ENCODE measurements at regions not wholly inside any gene's neighbourhood (a gene's known extent, or its start where the extent isn't known, plus 50 kb on each side); places are given as distances from the start of the nearest gene placed in this dataset.

- no peak overlapping the region for H3K4me3 ChIP-seq (ENCODE audit: low read length)
- H3K4me1 ChIP-seq (ENCODE audit: low read length): no peaks in the 10 kb centered on the region
- H3F3A ChIP-seq (ENCODE audit: insufficient read depth, low read length): no peaks in the 10 kb centered on the region
- TF ChIP-seq EZH2phosphoT487 (IDR thresholded peaks at IDR 0.05; ENCODE audit: low read length): no peak
- TF ChIP-seq EZH2 (optimal IDR thresholded peaks at IDR 0.05; ENCODE audit: low read depth, low read length): no peak
- TF ChIP-seq CTCF (IDR thresholded peaks at IDR 0.05; ENCODE audit: low read length): no peak
- no peak overlapping the region for H3K27ac ChIP-seq (ENCODE audit: low read length)
- H3K36me3 ChIP-seq (replicated peaks; ENCODE audit: insufficient read depth, low read length): no peaks in the 10 kb centered on the region
- no peak overlapping the region for H3K4me2 ChIP-seq (ENCODE audit: low read depth, low read length)
- H3K9me2 ChIP-seq (replicated peaks; ENCODE audit: insufficient read depth, low read length): no peaks in the 10 kb centered on the region
- H3K27me3 ChIP-seq (replicated peaks; ENCODE audit: insufficient read depth, low read length): no peaks in the 10 kb centered on the region
- no peaks in the 10 kb centered on the region for H3K9me3 ChIP-seq (replicated peaks; ENCODE audit: insufficient read depth, low read length)
- no peaks in the 10 kb centered on the region for H4K20me1 ChIP-seq (ENCODE audit: insufficient read depth, low read length)
- H3K79me2 ChIP-seq (ENCODE audit: low read length): no peaks in the 10 kb centered on the region
- no peak overlapping the region for H2AFZ ChIP-seq (ENCODE audit: low read length)
- no peak for DNase-seq
- no peak overlapping the region for H3K9ac ChIP-seq (ENCODE audit: low read length)
Observed at GRCh38 chr18:70991577-70991976, 702.7 kb downstream of the SOCS6 start.

- no peak for DNase-seq
- H3K4me3 ChIP-seq (ENCODE audit: low read length): no peak overlapping the region
- no peaks in the 10 kb centered on the region for H3K36me3 ChIP-seq (replicated peaks; ENCODE audit: insufficient read depth, low read length)
Observed at GRCh38 chr18:70985948-70986347, 697.1 kb downstream of the SOCS6 start.

GRCh38 chr18:70982292-70982691, 693.4 kb downstream of the SOCS6 start:
- no peak for DNase-seq
- no peak overlapping the region for H3K4me3 ChIP-seq (ENCODE audit: low read length)
- H3K4me2 ChIP-seq (ENCODE audit: low read depth, low read length): no peak overlapping the region
- TF ChIP-seq EZH2phosphoT487 (IDR thresholded peaks at IDR 0.05; ENCODE audit: low read length): no peak
- TF ChIP-seq CTCF (IDR thresholded peaks at IDR 0.05; ENCODE audit: low read length): no peak
- TF ChIP-seq EZH2 (optimal IDR thresholded peaks at IDR 0.05; ENCODE audit: low read depth, low read length): no peak
- no peaks in the 10 kb centered on the region for H3K79me2 ChIP-seq (ENCODE audit: low read length)
- H3K9me2 ChIP-seq (replicated peaks; ENCODE audit: insufficient read depth, low read length): no peaks in the 10 kb centered on the region
- H2AFZ ChIP-seq (ENCODE audit: low read length): no peak overlapping the region
- H3K36me3 ChIP-seq (replicated peaks; ENCODE audit: insufficient read depth, low read length): no peaks in the 10 kb centered on the region
- no peaks in the 10 kb centered on the region for H3K4me1 ChIP-seq (ENCODE audit: low read length)
- no peaks in the 10 kb centered on the region for H3F3A ChIP-seq (ENCODE audit: insufficient read depth, low read length)
- H4K20me1 ChIP-seq (ENCODE audit: insufficient read depth, low read length): no peaks in the 10 kb centered on the region
- no peak overlapping the region for H3K27ac ChIP-seq (ENCODE audit: low read length)
- no peak overlapping the region for H3K9ac ChIP-seq (ENCODE audit: low read length)
- H3K9me3 ChIP-seq (replicated peaks; ENCODE audit: insufficient read depth, low read length): no peaks in the 10 kb centered on the region
- no peaks in the 10 kb centered on the region for H3K27me3 ChIP-seq (replicated peaks; ENCODE audit: insufficient read depth, low read length)

More at GRCh38 chr18:70985948-70986347, 697.1 kb downstream of the SOCS6 start:
- Histone ChIP-seq H3K79me2 (ENCODE audit: low read length) (no peaks in the 10 kb centered on the region), H3F3A (ENCODE audit: insufficient read depth, low read length) (no peaks in the 10 kb centered on the region), H3K27me3 (replicated peaks; ENCODE audit: insufficient read depth, low read length) (no peaks in the 10 kb centered on the region), H2AFZ (ENCODE audit: low read length) (no peak overlapping the region), H3K4me2 (ENCODE audit: low read depth, low read length) (no peak overlapping the region), H3K4me1 (ENCODE audit: low read length) (no peaks in the 10 kb centered on the region), H4K20me1 (ENCODE audit: insufficient read depth, low read length) (no peaks in the 10 kb centered on the region), H3K9me2 (replicated peaks; ENCODE audit: insufficient read depth, low read length) (no peaks in the 10 kb centered on the region), H3K9ac (ENCODE audit: low read length) (no peak overlapping the region), H3K27ac (ENCODE audit: low read length) (no peak overlapping the region), H3K9me3 (replicated peaks; ENCODE audit: insufficient read depth, low read length) (no peaks in the 10 kb centered on the region)
- TF ChIP-seq CTCF (IDR thresholded peaks at IDR 0.05; ENCODE audit: low read length) (no peak), EZH2 (optimal IDR thresholded peaks at IDR 0.05; ENCODE audit: low read depth, low read length) (no peak), EZH2phosphoT487 (IDR thresholded peaks at IDR 0.05; ENCODE audit: low read length) (no peak)
